PC-9 (cell line): ENCODE measurements at regions not wholly inside any gene's neighbourhood (a gene's known extent, or its start where the extent isn't known, plus 50 kb on each side); places are given as distances from the start of the nearest gene placed in this dataset.

Experiments
- BruUV-seq: library from RNA; stranded (reverse); fragments of 400-500 nt; replicated peaks from 2 replicates; lab custom pipeline; 2021; lab: Mats Ljungman, UMichigan
- CTCF ChIA-PET: fragments of 300-600 bp; sonication (Branson Sonifier 250); formaldehyde crosslinking; loops from one replicate; lab custom pipeline; 2022; ENCODE audit warnings: antibody characterized with exemption; lab: Charles Lee
- POLR2A ChIA-PET: fragments of 300-600 bp; sonication (Branson Sonifier 250); formaldehyde crosslinking; loops from one replicate; lab custom pipeline; 2022; ENCODE audit warnings: antibody characterized with exemption; ENCODE audit not compliant: unreplicated experiment; lab: Charles Lee
- DNase-seq, 2 experiments: peaks; one replicate each; pipeline versions ENCODE4 v3.0.0 to v3.0.0-alpha.2; 2015 to 2022; ENCODE audit warnings: mixed read lengths in 1 of 2
- H2AFZ ChIP-seq: fragments of 200-600 bp; sonication (generic); 2 replicates; pipeline ENCODE4 v1.8.1; 2017; ENCODE audit warnings: antibody characterized with exemption
- H3F3A ChIP-seq: fragments of 200-600 bp; sonication (generic); 2 replicates; pipeline ENCODE4 v1.8.1; 2017; ENCODE audit warnings: antibody characterized with exemption, mild to moderate bottlenecking, low read depth; ENCODE audit not compliant: insufficient read depth
- H3K27ac ChIP-seq: fragments of 200-600 bp; sonication (generic); 2 replicates; pipeline ENCODE4 v1.6.1; 2016; ENCODE audit warnings: mixed run types
- H3K27me3 ChIP-seq: fragments of 200-600 bp; sonication (generic); 2 replicates; pipeline ENCODE4 v1.6.1; 2016; ENCODE audit warnings: low read depth, mixed run types; ENCODE audit not compliant: insufficient read depth
- H3K36me3 ChIP-seq: fragments of 200-600 bp; sonication (generic); 2 replicates; pipeline ENCODE4 v1.6.1; 2016; ENCODE audit warnings: low read depth, mixed run types
- H3K4me1 ChIP-seq: fragments of 200-600 bp; sonication (generic); replicated peaks from 2 replicates; pipeline ENCODE4 v1.6.1; 2016; ENCODE audit warnings: mixed run types; ENCODE audit not compliant: insufficient read depth
- H3K4me2 ChIP-seq: fragments of 200-600 bp; sonication (generic); 2 replicates; pipeline ENCODE4 v1.6.1; 2017; ENCODE audit warnings: mixed run types
- H3K4me3 ChIP-seq: fragments of 200-600 bp; sonication (generic); 2 replicates; pipeline ENCODE4 v1.6.1; 2016; ENCODE audit warnings: mixed run types
- H3K79me2 ChIP-seq: fragments of 200-600 bp; sonication (generic); 2 replicates; pipeline ENCODE4 v1.6.1; 2017; ENCODE audit warnings: low read depth, mixed run types
- H3K9me2 ChIP-seq: fragments of 200-600 bp; sonication (generic); 2 replicates; pipeline ENCODE4 v1.8.1; 2017; ENCODE audit warnings: mild to moderate bottlenecking; ENCODE audit not compliant: insufficient read depth
- H3K9me3 ChIP-seq: fragments of 200-600 bp; sonication (generic); 2 replicates; pipeline ENCODE4 v1.8.1; 2016; ENCODE audit warnings: low read depth; ENCODE audit not compliant: insufficient read depth
- H4K20me1 ChIP-seq: fragments of 200-600 bp; sonication (generic); 2 replicates; pipeline ENCODE4 v1.8.1; 2017; ENCODE audit not compliant: insufficient read depth
- EZH2 ChIP-seq: fragments of 200-600 bp; sonication (generic); IDR thresholded peaks from 2 replicates; pipeline ENCODE4 v1.8.0; 2017; ENCODE audit warnings: antibody characterized with exemption, low read depth
- intact Hi-C: fragments of 100-400 bp; cut with micrococcal nuclease; formaldehyde crosslinking; loops from one replicate; pipeline ENCODE4 v1.10.0; 2022; ENCODE audit not compliant: unreplicated experiment
- TF ChIP-seq, protein P1 (sequence below): fragments of 200-600 bp; sonication (generic); conservative IDR thresholded peaks from 2 replicates; pipeline ENCODE4 v1.6.1; 2017; ENCODE audit warnings: mixed run types, antibody characterized with exemption, mild to moderate bottlenecking, moderate library complexity

DNA sequence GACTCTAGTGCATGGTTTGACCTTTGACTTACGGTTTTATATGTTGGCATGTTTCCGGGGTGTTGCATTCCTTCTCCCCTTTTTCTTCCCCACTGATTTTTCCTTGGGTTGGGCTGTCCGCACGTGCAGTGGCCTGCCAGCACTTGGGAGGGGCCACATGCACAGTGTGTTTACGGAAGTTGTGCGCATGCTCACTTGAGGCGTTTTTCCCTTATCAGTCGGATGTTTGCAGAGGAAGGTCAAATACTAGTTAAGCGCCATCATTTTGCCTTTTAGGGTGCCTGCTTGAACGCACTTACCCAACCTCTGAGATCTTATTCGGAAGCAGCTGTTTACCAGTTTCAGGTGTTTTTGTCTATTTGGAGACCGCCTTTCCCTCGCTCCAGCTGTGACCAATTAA lies 653.9 kb upstream of the AADAT start:
- Histone ChIP-seq H2AFZ (no peak overlapping the region), H3K9me3 (no peaks in the 10 kb centered on the region), H3F3A (no peaks in the 10 kb centered on the region), H3K36me3 (no peaks in the 10 kb centered on the region), H3K79me2 (no peaks in the 10 kb centered on the region), H3K27ac (no peak overlapping the region), H4K20me1 (no peaks in the 10 kb centered on the region), H3K27me3 (no peaks in the 10 kb centered on the region), H3K9me2 (no peaks in the 10 kb centered on the region), H3K4me2 (no peak overlapping the region), H3K4me3 (no peak overlapping the region), H3K4me1 (no peaks in the 10 kb centered on the region)
- intact Hi-C loops = no loop called here
- BruUV-seq = no TSS peak
- POLR2A ChIA-PET = no interaction called here
- TF ChIP-seq, protein P1, sequence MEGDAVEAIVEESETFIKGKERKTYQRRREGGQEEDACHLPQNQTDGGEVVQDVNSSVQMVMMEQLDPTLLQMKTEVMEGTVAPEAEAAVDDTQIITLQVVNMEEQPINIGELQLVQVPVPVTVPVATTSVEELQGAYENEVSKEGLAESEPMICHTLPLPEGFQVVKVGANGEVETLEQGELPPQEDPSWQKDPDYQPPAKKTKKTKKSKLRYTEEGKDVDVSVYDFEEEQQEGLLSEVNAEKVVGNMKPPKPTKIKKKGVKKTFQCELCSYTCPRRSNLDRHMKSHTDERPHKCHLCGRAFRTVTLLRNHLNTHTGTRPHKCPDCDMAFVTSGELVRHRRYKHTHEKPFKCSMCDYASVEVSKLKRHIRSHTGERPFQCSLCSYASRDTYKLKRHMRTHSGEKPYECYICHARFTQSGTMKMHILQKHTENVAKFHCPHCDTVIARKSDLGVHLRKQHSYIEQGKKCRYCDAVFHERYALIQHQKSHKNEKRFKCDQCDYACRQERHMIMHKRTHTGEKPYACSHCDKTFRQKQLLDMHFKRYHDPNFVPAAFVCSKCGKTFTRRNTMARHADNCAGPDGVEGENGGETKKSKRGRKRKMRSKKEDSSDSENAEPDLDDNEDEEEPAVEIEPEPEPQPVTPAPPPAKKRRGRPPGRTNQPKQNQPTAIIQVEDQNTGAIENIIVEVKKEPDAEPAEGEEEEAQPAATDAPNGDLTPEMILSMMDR = no peak
- TF ChIP-seq EZH2 = no peak
- CTCF ChIA-PET = no interaction called here
- no peak for DNase-seq

DNA sequence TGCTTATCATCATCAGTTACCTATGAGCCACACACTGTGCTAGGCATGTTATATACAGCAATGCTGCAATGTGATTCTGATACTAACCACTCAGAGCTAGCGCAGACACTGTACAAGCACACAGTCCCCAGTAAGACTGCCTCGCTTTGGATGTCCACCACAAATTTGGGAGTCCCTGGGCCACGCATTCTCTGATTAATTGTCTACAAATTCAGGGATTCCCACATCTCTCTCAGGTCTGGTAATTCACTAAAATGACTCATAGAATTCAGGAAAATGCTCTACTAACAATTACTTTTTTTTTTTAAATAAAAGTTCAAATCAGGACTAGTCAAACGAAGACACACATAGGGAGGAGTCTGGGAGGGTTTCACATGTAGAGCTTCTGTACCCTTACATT lies 652.1 kb upstream of the AADAT start:
- Histone ChIP-seq H3K4me1 (no peaks in the 10 kb centered on the region), H2AFZ (no peak overlapping the region), H3K9me2 (no peaks in the 10 kb centered on the region), H3K4me3 (no peak overlapping the region), H3K4me2 (no peak overlapping the region), H3K36me3 (no peaks in the 10 kb centered on the region), H3K9me3 (no peaks in the 10 kb centered on the region), H4K20me1 (no peaks in the 10 kb centered on the region), H3K79me2 (no peaks in the 10 kb centered on the region), H3K27ac (no peak overlapping the region), H3K27me3 (no peaks in the 10 kb centered on the region), H3F3A (no peaks in the 10 kb centered on the region)
- ChIA-PET CTCF (no interaction called here), POLR2A (no interaction called here)
- BruUV-seq = no TSS peak
- intact Hi-C loops = no loop called here
- TF ChIP-seq EZH2 = no peak
- TF ChIP-seq, protein P1 = no peak
- no peak for DNase-seq

DNA sequence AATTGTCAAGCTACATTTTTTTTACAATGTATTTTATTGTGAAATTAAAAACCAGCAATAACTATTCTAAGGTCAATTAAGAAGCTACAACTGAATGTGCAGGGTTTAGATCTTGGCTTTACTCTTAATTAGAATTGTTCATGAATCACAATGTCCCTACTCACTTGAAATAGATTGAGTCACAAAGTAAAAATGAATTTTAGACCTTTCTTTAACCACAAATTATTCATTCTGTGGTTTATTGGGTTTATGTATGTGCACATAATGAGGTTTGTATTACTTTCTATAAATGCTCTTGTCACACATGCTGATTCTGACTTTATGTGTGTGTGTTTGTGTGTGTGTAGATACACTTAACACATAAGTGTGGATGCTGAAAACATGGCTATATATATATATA lies 647.0 kb upstream of the AADAT start:
- Histone ChIP-seq H3K27me3 (no peaks in the 10 kb centered on the region), H3K4me3 (no peak overlapping the region), H4K20me1 (no peaks in the 10 kb centered on the region), H3K4me2 (no peak overlapping the region), H3K79me2 (no peaks in the 10 kb centered on the region), H3F3A (no peaks in the 10 kb centered on the region), H3K27ac (no peak overlapping the region), H3K9me2 (no peaks in the 10 kb centered on the region), H3K9me3 (no peaks in the 10 kb centered on the region), H3K4me1 (no peaks in the 10 kb centered on the region), H3K36me3 (no peaks in the 10 kb centered on the region), H2AFZ (no peak overlapping the region)
- intact Hi-C loops = no loop called here
- ChIA-PET CTCF (no interaction called here), POLR2A (no interaction called here)
- BruUV-seq = no TSS peak
- TF ChIP-seq, protein P1 = no peak
- TF ChIP-seq EZH2 = no peak
- DNase-seq = no peak
